ENCODE measurements at regions not wholly inside any gene's neighbourhood (a gene's known extent, or its start where the extent isn't known, plus 50 kb on each side); places are given as distances from the start of the nearest gene placed in this dataset.

GRCh38 chr3:21326704-21327475, 424.1 kb downstream of the ZNF385D start:
- no peak for ATAC-seq
- no peak for TF ChIP-seq SNAI2 (CRISPR knock-in tag; IDR thresholded peaks at IDR 0.05)
- TF ChIP-seq ZNF8 (CRISPR knock-in tag; IDR thresholded peaks at IDR 0.05): no peak
- no peak for TF ChIP-seq ESRRG (CRISPR knock-in tag; IDR thresholded peaks at IDR 0.05)
- no peak for TF ChIP-seq PPARA (CRISPR knock-in tag; IDR thresholded peaks at IDR 0.05; ENCODE audit: borderline replicate concordance)
- TF ChIP-seq TSHZ2 (CRISPR knock-in tag; IDR thresholded peaks at IDR 0.05): no peak
- TF ChIP-seq ZNF565 (CRISPR knock-in tag; conservative IDR thresholded peaks at IDR 0.05; ENCODE audit: low read depth): no peak
- no peak for TF ChIP-seq ARNTL (CRISPR knock-in tag; IDR thresholded peaks at IDR 0.05; ENCODE audit: borderline replicate concordance, low read depth)
- TF ChIP-seq RARB (CRISPR knock-in tag; IDR thresholded peaks at IDR 0.05): no peak
- TF ChIP-seq OSR1 (CRISPR knock-in tag; IDR thresholded peaks at IDR 0.05): no peak

GRCh38 chr3:21314688-21315087, 436.3 kb downstream of the ZNF385D start:
- ATAC-seq: no peak
- TF ChIP-seq CREB5 (CRISPR knock-in tag; IDR thresholded peaks at IDR 0.05; ENCODE audit: low read depth) (no peak), ARNTL (CRISPR knock-in tag; IDR thresholded peaks at IDR 0.05; ENCODE audit: borderline replicate concordance, low read depth) (no peak)

GRCh38 chr3:21310891-21311290, 440.1 kb downstream of the ZNF385D start:
- no peak for ATAC-seq
- no peak for TF ChIP-seq SNAI2 (CRISPR knock-in tag; IDR thresholded peaks at IDR 0.05)
- TF ChIP-seq PPARA (CRISPR knock-in tag; IDR thresholded peaks at IDR 0.05; ENCODE audit: borderline replicate concordance): no peak
- TF ChIP-seq OSR1 (CRISPR knock-in tag; IDR thresholded peaks at IDR 0.05): no peak
- no peak for TF ChIP-seq RARB (CRISPR knock-in tag; IDR thresholded peaks at IDR 0.05)
- no peak for TF ChIP-seq ZC3H10 (CRISPR knock-in tag; IDR thresholded peaks at IDR 0.05)
- TF ChIP-seq CREB5 (CRISPR knock-in tag; IDR thresholded peaks at IDR 0.05; ENCODE audit: low read depth): no peak
- no peak for TF ChIP-seq TCF4 (CRISPR knock-in tag; IDR thresholded peaks at IDR 0.05; ENCODE audit: borderline replicate concordance)
- TF ChIP-seq CSDC2 (CRISPR knock-in tag; IDR thresholded peaks at IDR 0.05): no peak
- no peak for TF ChIP-seq POU6F1 (CRISPR knock-in tag; IDR thresholded peaks at IDR 0.05; ENCODE audit: borderline replicate concordance, low read depth)
- TF ChIP-seq CSRNP3 (CRISPR knock-in tag; IDR thresholded peaks at IDR 0.05): no peak
- no peak for TF ChIP-seq ZFP3 (CRISPR knock-in tag; IDR thresholded peaks at IDR 0.05)
- TF ChIP-seq TSHZ2 (CRISPR knock-in tag; IDR thresholded peaks at IDR 0.05): no peak
- TF ChIP-seq ZNF8 (CRISPR knock-in tag; IDR thresholded peaks at IDR 0.05): no peak
- no peak for TF ChIP-seq GLIS3 (CRISPR knock-in tag; IDR thresholded peaks at IDR 0.05)

All from SK-N-SH treated with all-trans-retinoic acid at 6 μM for 48 hours (cell line).